ENCODE measurements at regions not wholly inside any gene's neighbourhood (a gene's known extent, or its start where the extent isn't known, plus 50 kb on each side); places are given as distances from the start of the nearest gene placed in this dataset.
A peak's percentile ranks its signal among the peaks of the same experiment; 100 is the strongest.

DNA sequence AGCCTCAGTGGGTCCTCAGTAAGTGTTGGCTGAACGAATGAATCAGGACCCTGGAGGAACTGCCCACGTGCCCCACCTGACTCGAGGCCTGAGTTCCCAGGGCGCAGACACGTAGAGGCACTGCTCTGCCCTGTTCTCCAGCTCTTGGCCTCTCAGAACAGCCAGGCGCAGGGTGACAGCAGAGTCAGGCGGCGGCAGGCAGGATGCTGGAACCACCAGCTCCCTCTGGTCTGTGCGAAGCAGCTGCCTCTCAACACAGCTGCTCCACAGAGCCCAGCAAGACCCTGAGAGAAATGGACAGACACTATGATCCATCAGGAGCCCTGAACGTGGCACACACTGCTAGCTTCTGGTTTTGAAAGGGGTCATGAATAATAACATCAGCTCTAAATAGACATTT, 53.1 kb upstream of the BCO1 start:
- no peak for DNase-seq (ENCODE audit: low read depth)

- peak; percentile 96 for DNase-seq (ENCODE audit: low read depth)
Observed at GRCh38 chr16:81181013-81181720, 57.3 kb upstream of the BCO1 start.

DNA sequence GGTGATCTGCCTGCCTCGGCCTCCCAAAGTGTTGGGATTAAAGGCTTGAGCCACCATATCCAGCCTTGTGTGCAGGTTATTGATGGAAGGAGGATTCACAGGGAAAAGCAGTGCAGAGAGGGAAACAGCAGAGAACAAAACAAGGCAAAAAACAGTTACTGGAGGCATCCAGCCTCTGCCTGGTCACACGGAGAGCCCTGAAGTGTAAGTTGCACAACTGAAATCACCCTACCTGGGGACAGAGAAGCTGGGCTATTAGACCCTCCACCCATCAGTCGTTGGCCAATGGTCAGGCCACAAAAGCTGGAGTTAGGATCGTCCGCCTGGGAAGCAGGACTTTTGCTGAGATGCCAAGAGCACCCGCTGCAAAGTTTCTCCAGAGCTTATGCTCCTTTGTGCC, 57.9 kb upstream of the BCO1 start:
- no peak for DNase-seq (ENCODE audit: low read depth)

DNA sequence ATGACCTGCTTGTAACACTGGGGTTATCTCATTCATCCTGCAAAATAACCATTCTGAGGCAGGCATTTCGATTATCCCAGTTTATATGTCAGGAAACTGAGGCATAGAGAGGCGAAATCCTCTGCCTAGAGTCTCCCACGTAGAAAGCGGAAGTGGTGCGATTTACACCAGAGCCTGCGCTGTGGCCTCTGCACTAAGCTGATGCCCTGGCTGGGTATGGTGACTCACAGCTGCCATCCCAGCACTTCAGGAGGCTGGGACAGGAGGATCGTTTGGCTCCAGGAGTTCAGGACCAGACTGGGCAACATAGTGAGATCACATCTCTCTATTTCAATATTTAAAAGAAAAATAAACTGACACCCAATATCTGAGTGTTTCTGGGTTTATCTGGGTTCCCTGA, 59.3 kb upstream of the BCO1 start:
- DNase-seq (ENCODE audit: low read depth), result no peak

DNA sequence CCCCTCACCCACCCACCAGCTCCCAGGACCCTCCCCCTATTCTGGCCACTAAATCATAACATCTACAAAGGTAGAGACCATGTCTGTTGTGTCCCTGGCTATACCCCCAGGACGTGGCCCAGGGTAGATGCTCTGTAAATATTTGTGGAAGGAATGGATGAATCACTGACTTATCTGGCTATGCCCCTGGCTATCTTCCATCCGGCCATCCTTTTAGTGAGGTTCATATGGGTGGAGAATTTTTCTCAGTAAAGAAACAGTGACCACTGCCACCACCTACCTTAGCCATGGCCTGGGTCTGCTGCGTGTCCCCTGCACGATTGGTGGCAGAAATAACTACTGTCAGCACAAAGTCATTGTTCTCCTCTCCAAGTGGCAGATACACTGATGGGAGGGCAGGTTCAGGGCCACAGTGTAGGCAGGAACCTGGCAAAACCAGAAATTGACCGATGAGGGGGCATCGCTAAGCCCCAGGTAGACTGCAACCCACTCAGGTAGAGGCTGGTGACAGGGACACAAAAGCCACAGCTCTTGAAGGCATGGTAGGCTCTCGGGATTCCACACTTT, 63.1 kb upstream of the BCO1 start:
- DNase-seq (ENCODE audit: low read depth), result peak; percentile 22

- no peak for DNase-seq (ENCODE audit: low read depth)
Observed at GRCh38 chr16:81174644-81175324, 63.7 kb upstream of the BCO1 start.

- DNase-seq (ENCODE audit: low read depth), result no peak
Observed at GRCh38 chr16:81172769-81173658, 65.5 kb upstream of the BCO1 start.

- no peak for DNase-seq (ENCODE audit: low read depth)
Observed at GRCh38 chr16:81170824-81171223, 67.7 kb upstream of the BCO1 start.

DNA sequence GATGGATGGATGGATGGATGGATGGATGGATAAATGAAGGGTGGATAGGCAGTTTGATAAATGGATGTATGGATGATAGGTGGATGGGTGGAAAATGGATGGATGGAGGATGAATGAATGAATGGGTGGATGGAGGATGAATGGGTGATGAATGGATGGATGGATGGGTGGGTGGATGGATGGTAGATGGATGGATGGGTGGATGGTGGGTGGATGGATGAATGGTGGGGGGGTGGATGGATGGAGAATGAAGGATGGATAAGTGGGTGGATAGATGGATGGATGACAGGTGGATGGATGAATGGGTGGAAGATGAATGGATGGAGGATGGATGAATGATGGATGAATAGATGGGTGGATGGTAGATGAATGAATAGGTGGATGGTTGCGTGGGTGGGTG, 70.1 kb upstream of the BCO1 start:
- no peak for DNase-seq (ENCODE audit: low read depth)

- DNase-seq (ENCODE audit: low read depth), result no peak
Observed at GRCh38 chr16:81167851-81168250, 70.6 kb upstream of the BCO1 start.

DNA sequence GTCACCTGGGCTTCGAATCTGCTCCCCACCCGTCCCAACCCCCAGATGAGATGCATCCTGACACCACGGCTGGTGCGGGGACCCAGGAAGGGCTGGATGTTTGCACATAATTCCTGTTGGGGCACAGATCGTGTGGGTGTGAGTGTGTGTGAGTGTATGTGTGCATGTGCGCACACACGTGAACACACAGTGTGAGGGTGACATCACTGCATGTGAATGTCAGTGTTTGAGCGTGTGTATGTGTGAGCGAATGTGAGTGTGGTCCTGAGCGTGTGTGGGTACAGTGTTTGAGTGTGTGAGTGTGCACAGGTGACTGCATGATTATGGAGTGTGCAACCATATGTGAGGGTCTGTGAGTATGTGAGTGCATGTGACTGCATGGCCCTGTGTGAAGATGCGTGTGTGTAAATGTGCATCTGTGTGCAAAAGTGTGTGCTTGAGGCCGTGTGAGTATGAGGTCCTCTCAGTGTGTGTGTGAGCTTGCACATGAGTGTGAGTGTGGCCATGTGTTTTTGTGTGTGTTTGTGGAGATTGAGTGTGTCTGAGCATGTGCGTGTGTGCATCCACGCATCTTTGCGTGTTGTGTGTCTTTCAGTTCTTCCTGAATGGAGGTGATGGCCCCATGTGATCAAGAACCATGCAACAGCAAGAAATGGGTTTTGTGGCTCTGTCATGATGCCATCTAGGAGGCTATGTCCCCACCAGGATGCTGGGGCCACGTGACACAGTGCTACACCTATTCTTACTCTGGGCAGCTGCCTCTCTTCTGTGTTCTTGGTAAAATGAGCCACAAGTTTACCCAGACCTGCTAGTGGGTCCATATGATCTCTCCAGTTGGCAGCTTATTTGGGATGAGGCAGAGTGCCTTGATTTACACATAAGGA, 70.5 kb upstream of the GCSH start:
- DNase-seq (ENCODE audit: low read depth), result no peak

DNA sequence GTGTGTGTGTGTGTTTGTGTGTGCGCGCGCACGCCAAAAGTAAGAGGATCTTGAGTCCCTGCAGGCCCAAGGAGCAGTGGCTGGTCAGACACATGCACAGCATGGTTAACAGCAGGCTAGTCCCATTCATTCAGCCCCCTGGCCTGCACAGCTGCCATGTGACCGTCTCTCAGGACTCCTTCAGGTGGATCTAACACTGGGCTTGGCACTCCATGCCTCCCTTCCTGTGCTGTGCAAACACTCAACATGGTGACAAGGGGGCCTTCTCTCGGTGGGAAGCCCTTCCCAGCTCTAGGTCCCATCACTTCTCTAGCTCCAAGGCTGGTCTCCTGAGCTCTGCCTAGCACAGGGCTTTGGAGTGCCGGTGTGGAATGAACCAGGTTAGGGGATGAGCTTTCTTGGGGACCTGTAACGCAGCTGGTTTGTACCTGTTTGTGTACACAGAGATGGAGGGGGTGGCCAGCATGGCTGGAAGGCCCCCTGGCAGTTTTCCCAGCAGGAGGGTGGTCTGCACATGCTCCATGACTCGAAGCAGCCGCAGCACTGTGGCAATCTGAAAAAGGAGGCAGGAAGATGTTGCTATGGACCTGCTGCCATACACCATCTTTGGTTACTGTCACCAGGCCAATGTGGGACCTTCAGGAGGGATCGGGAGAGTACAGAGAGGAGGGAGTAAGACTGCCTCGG, 69.4 kb upstream of the GCSH start:
- DNase-seq (ENCODE audit: low read depth), result no peak

DNA sequence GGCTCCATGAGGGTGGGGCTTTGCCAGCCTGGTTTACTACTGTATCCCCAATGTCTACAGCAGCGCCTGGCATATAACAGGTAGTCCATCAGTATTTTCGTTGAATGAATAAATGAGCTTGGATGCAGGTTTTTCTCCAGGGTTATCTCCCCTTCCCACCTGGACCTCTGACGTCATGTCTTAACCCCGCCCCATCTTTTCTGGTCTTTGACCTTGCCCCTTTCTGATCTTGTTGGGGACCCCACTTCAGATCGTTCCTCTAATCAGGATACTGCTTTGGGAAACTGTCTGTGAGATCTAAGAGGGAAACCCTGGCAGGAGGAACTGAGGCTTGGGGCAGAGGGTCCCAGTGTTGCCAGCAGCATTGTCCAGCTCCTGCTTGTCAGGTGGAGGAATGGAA, 68.8 kb upstream of the GCSH start:
- DNase-seq (ENCODE audit: low read depth), result no peak

- no peak for DNase-seq (ENCODE audit: low read depth)
Observed at GRCh38 chr16:81164481-81164880, 68.3 kb upstream of the GCSH start.

DNA sequence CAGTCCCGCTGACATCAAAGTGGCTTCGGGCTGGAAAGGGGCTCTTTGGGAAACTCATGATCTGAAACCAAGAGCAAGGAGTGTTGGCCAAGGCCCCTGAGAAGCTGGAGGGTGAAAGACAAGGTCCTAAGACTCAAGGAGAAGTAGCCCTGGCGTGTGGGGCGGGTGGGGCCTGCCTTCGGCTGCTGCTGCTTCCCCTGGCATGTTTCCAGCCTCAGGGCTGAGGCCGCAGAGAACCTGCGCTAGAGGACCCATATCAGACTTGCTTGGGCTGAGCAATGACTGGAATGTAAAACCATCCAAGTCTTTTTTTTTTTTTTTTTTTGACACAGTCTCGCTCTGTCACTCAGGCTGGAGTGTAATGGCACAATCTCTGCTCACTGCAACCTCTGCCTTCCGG, 67.5 kb upstream of the GCSH start:
- DNase-seq (ENCODE audit: low read depth), result no peak

GRCh38 chr16:81158964-81159363, 62.8 kb upstream of the GCSH start:
- DNase-seq (ENCODE audit: low read depth), result no peak

DNA sequence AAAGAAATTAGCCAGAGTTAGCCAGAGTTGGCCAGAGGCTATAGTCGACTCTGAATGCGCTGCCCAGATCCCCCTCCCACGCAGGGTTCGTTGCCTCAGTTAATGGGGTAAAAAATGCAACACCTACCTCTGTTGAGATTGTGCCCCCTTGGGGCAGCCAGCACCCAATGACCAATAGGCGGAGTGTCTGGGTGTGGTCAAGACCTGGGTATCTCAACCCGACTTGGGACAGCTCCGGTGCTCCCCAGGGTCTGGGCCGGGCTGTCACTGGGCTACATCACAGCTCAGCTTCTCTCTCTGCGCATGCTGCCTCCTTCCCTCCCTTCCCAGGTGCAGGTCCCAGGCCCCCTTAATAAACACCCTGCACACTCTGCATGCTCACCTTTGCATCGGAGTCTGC, 59.6 kb upstream of the GCSH start:
- DNase-seq (ENCODE audit: low read depth), result no peak

DNA sequence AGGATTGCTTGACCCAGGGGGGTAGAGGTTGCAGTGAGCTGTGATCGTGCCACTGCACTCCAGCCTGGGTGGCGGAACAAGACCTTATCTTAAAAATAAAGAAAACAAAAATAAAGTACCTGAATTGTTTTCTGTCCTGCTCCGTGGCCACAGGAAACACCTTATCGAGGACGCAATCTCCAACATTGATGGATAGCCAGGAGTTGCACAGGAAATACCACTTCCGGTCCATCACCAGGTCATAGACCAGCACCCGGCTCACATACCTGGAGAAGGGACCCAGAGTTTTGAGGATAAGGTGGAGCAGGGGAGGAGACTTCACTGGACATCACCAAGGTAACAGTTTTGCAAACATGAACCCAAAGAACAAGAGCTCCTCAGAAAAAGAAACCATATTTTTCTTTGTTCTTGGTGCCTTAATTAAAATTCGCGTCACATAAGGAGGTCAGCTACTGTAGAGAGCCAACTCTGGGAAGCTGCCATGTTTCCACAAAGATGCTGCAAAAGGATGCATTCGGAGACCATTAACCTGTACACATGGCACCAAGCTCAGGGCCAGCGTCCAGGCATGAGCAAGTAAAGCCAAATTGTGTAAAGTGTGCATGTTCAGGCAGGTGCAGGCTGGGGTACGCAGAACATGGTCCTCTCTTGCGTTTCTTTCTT, 55.6 kb upstream of the GCSH start:
- DNase-seq (ENCODE audit: low read depth), result no peak

DNA sequence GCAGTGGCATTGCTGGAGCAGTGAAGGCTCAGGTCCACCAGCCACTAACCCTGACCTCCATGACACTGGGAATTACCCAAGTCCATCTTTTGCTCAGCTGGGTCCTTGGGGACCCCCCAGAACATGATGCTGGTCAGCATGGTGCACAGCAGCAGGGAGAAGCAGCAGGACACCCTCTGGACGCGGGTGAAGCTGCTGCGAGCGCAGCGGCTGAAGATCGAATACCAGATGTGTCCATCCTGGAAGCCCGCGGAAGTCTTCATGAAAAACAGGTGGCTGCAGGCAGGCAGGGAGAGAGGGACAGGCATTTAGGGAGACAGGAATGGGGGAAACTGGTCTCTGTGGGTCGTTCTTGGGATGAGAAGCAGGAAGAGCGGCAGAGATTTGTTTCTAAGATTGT, 53.4 kb upstream of the GCSH start:
- no peak for DNase-seq (ENCODE audit: low read depth)

DNA sequence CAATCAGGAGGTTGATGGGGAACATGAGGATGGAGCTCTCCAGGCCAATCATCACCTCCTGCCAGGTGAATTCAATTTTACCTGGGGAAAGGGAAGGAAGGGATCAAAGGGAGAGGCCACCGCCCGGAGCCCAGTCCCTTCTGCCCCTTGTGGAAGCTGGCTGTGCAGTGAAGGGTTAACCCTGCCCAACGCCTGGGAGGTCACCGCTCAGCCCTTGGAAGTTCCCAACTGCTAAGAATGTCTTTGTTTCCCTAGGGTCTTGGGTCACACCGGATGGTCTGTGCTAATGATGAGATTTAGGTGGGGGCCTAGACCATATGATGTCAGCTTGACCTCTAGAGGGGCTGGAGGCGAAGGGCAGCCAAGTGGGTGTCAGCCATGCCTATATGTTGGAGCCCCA, 52.1 kb upstream of the GCSH start:
- no peak for DNase-seq (ENCODE audit: low read depth)
